GM12878 (cell line): ENCODE measurements at regions not wholly inside any gene's neighbourhood (a gene's known extent, or its start where the extent isn't known, plus 50 kb on each side); places are given as distances from the start of the nearest gene placed in this dataset.

ENCODE experiments used
- ATAC-seq: fragments of 200-7000 bp; cut with Tn5 transposase; 3 replicates; pipeline ENCODE4 v1.9.1; 2020; ENCODE audit warnings: mild to moderate bottlenecking, moderate library complexity
- BruUV-seq: library from RNA; stranded (reverse); fragments of 400-500 nt; replicated peaks from 2 replicates; lab custom pipeline; 2021; lab: Mats Ljungman, UMichigan
- CTCF ChIA-PET: fragments of 300-600 bp; sonication (Branson Sonifier 250); formaldehyde crosslinking; extraction: SDS; loops from one replicate; lab custom pipeline; 2021; ENCODE audit warnings: inconsistent platforms; lab: Yijun Ruan, JAX
- POLR2A ChIA-PET: fragments of 350-600 bp; formaldehyde crosslinking; extraction: SDS; loops from one replicate; lab custom pipeline; 2021; ENCODE audit warnings: inconsistent platforms; lab: Charles Lee
- RAD21 ChIA-PET: fragments of 300-600 bp; sonication (Branson Sonifier 250); formaldehyde crosslinking; loops from one replicate; lab custom pipeline; 2023; ENCODE audit warnings: antibody characterized with exemption; ENCODE audit not compliant: unreplicated experiment; lab: Charles Lee
- SMC1A ChIA-PET: fragments of 300-600 bp; sonication (Branson Sonifier 250); formaldehyde crosslinking; loops from one replicate; lab custom pipeline; 2023; ENCODE audit not compliant: unreplicated experiment, uncharacterized antibody; lab: Charles Lee
- DNase-seq: peaks from one replicate; pipeline ENCODE4 v3.0.0-alpha.2; 2011; ENCODE audit warnings: low read depth, low spot score
- FAIRE-seq: peaks from 3 replicates; lab custom pipeline; 2011; peaks lifted over from hg19 to GRCh38; lab: Jason Lieb, UNC
- H2AFZ ChIP-seq: 2 replicates; pipeline ENCODE4 v1.6.0; 2011; ENCODE audit warnings: low read depth, low read length, control low read depth; ENCODE audit not compliant: control insufficient read depth
- H3K27ac ChIP-seq: 2 replicates; pipeline ENCODE4 v1.5.1; 2011; ENCODE audit warnings: control low read depth; ENCODE audit not compliant: control insufficient read depth, insufficient read depth
- H3K27me3 ChIP-seq, 2 experiments: replicated peaks in 1 of 2; 2 replicates each; pipeline versions ENCODE4 v1.6.0 to v1.6.1; 2011; ENCODE audit warnings: low read length in 1 of 2; ENCODE audit not compliant: control insufficient read depth in 2 of 2, insufficient read depth in 2 of 2
- H3K36me3 ChIP-seq, 2 experiments: 2 replicates each; pipeline ENCODE4 v1.5.1; 2011; ENCODE audit warnings: low read length in 1 of 2; ENCODE audit not compliant: control insufficient read depth in 2 of 2, insufficient read depth in 2 of 2
- H3K4me1 ChIP-seq: 2 replicates; pipeline ENCODE4 v1.6.1; 2011; ENCODE audit warnings: mild to moderate bottlenecking, low read length, moderate library complexity, mixed read lengths; ENCODE audit not compliant: control insufficient read depth, insufficient read depth
- H3K4me2 ChIP-seq: 2 replicates; pipeline ENCODE4 v1.6.0; 2011; ENCODE audit warnings: control low read depth; ENCODE audit not compliant: control insufficient read depth, insufficient read depth
- H3K4me3 ChIP-seq: fragments of 200-600 bp; sonication (generic); 2 replicates; pipeline ENCODE4 v1.5.1; 2016
- H3K79me2 ChIP-seq: 2 replicates; pipeline ENCODE4 v1.6.0; 2011; ENCODE audit warnings: low read length; ENCODE audit not compliant: control insufficient read depth, insufficient read depth
- H3K9ac ChIP-seq: 2 replicates; pipeline ENCODE4 v1.8.0; 2011; ENCODE audit warnings: low read length, control low read depth, mixed read lengths; ENCODE audit not compliant: control insufficient read depth, insufficient read depth
- H3K9me3 ChIP-seq: replicated peaks from 3 replicates; pipeline ENCODE4 v1.5.1; 2011; ENCODE audit warnings: mild to moderate bottlenecking, low read length; ENCODE audit not compliant: control insufficient read depth, insufficient read depth
- H4K20me1 ChIP-seq: 2 replicates; pipeline ENCODE4 v1.6.0; 2011; ENCODE audit not compliant: control insufficient read depth, insufficient read depth
- CEBPB ChIP-seq, 2 experiments: fragments of 150-350 bp in 1 of 2; IDR thresholded peaks; 2 replicates each; pipeline ENCODE4 v1.6.1; 2012 to 2014; ENCODE audit warnings: low read depth in 2 of 2, low read length in 2 of 2, borderline replicate concordance in 1 of 2, inconsistent platforms in 1 of 2
- EP300 ChIP-seq, 2 experiments: fragments of 150-350 bp in 1 of 2; IDR thresholded peaks; 2 replicates each; pipeline ENCODE4 v1.6.1; 2011 to 2012; ENCODE audit warnings: low read depth in 2 of 2, low read length in 2 of 2, borderline replicate concordance in 1 of 2, improper control_type of control experiment in 1 of 2, inconsistent platforms in 1 of 2; ENCODE audit not compliant: control insufficient read depth in 1 of 2
- FOS ChIP-seq: IDR thresholded peaks from 3 replicates; pipeline ENCODE4 v1.6.1; 2011; ENCODE audit warnings: borderline replicate concordance; ENCODE audit not compliant: insufficient read length; ENCODE audit errors: extremely low read depth
- HDGF ChIP-seq: fragments of 450-650 bp; IDR thresholded peaks from 2 replicates; pipeline ENCODE4 v1.6.1; 2016; ENCODE audit warnings: antibody characterized with exemption
- IRF5 ChIP-seq: fragments of 450-650 bp; IDR thresholded peaks from 2 replicates; pipeline ENCODE4 v1.6.1; 2017; ENCODE audit warnings: borderline replicate concordance
- MEF2B ChIP-seq: fragments of 450-650 bp; IDR thresholded peaks from 2 replicates; pipeline ENCODE4 v1.6.1; 2018; ENCODE audit warnings: mild to moderate bottlenecking, moderate library complexity; ENCODE audit not compliant: partially characterized antibody, poor library complexity, severe bottlenecking
- MLLT1 ChIP-seq: fragments of 450-650 bp; IDR thresholded peaks from 2 replicates; pipeline ENCODE4 v1.6.1; 2016; ENCODE audit warnings: mild to moderate bottlenecking
- MXI1 ChIP-seq: fragments of 150-350 bp; IDR thresholded peaks from 2 replicates; pipeline ENCODE4 v1.6.1; 2011; ENCODE audit warnings: low read depth, mild to moderate bottlenecking, inconsistent platforms, low read length, improper control_type of control experiment
- NFIC ChIP-seq: IDR thresholded peaks from 2 replicates; pipeline ENCODE4 v1.6.1; 2012; ENCODE audit warnings: low read depth, mild to moderate bottlenecking, inconsistent platforms, low read length, moderate library complexity
- PAX8 ChIP-seq: fragments of 450-650 bp; IDR thresholded peaks from 2 replicates; pipeline ENCODE4 v1.6.1; 2017; ENCODE audit warnings: mild to moderate bottlenecking, moderate library complexity
- PML ChIP-seq: IDR thresholded peaks from 2 replicates; pipeline ENCODE4 v1.6.1; 2012; ENCODE audit warnings: low read length, inconsistent platforms
- POLR2AphosphoS5 ChIP-seq: IDR thresholded peaks from 2 replicates; pipeline ENCODE4 v1.6.1; 2011; ENCODE audit warnings: mild to moderate bottlenecking, low read length, inconsistent platforms
- SUZ12 ChIP-seq: fragments of 200-600 bp; sonication (generic); IDR thresholded peaks from one replicate; pipeline ENCODE4 v1.6.1; 2018; ENCODE audit warnings: antibody characterized with exemption, mild to moderate bottlenecking; ENCODE audit not compliant: unreplicated experiment
- TCF3 ChIP-seq: IDR thresholded peaks from 2 replicates; pipeline ENCODE4 v1.6.1; 2012; ENCODE audit warnings: low read depth, mild to moderate bottlenecking, low read length, borderline replicate concordance; ENCODE audit not compliant: insufficient read depth
- ZBTB33 ChIP-seq: fragments of 450-650 bp; IDR thresholded peaks from 2 replicates; pipeline ENCODE4 v1.6.1; 2017; ENCODE audit warnings: mild to moderate bottlenecking
- ZNF274 ChIP-seq: IDR thresholded peaks from one replicate; pipeline ENCODE4 v1.8.0; 2011; ENCODE audit not compliant: insufficient read length, insufficient read depth
- ZSCAN29 ChIP-seq: fragments of 450-650 bp; IDR thresholded peaks from 2 replicates; pipeline ENCODE4 v1.6.1; 2017; ENCODE audit warnings: mild to moderate bottlenecking, moderate library complexity
- WGBS: methylation state at CpG from one replicate; pipeline ENCODE4 v1.1.6; 2016; ENCODE audit warnings: low lambda C conversion rate; ENCODE audit not compliant: insufficient replicate concordance, insufficient coverage; ENCODE audit errors: missing lambda C conversion rate; 5-methylcytosine and 5-hydroxymethylcytosine counted together
- in situ Hi-C: fragments of 300-500 bp; cut with MboI; formaldehyde crosslinking; loops from 9 replicates; pipeline ENCODE4 v1.14.3; 2018; ENCODE audit warnings: mixed read lengths
- intact Hi-C: fragments of 100-400 bp; cut with micrococcal nuclease; formaldehyde crosslinking; loops from one replicate; pipeline ENCODE4 v1.14.2; 2022; ENCODE audit not compliant: unreplicated experiment

GRCh38 chr16:55240888-55241287 is 83.1 kb upstream of the IRX6 start:
- no peak overlapping the region for H3K27ac ChIP-seq
- no peaks in the 10 kb centered on the region for H3K36me3 ChIP-seq
- WGBS = 79% methylated on average over 7 of the region's 7 CpGs
- H3K27me3 ChIP-seq = no peaks in the 10 kb centered on the region
- no peak for TF ChIP-seq ZSCAN29
- no peak for TF ChIP-seq EP300 (IDR thresholded peaks at IDR 0.05; ENCODE audit: borderline replicate concordance in 1 of 2, control insufficient read depth in 1 of 2, low read depth in 2 of 2, low read length in 2 of 2)
- no peak for TF ChIP-seq NFIC
- no peak for TF ChIP-seq TCF3
- TF ChIP-seq PML = no peak
- no peak for TF ChIP-seq PAX8
- TF ChIP-seq MXI1 = no peak
- no peak for TF ChIP-seq CEBPB (IDR thresholded peaks at IDR 0.05; ENCODE audit: borderline replicate concordance in 1 of 2, low read depth in 2 of 2, low read length in 2 of 2)
- TF ChIP-seq POLR2AphosphoS5 = no peak
- TF ChIP-seq SUZ12 = no peak
- TF ChIP-seq HDGF = no peak
- TF ChIP-seq IRF5 = no peak
- TF ChIP-seq MEF2B = no peak
- no peak for TF ChIP-seq ZNF274
- no peak for TF ChIP-seq ZBTB33
- TF ChIP-seq MLLT1 = no peak
- TF ChIP-seq FOS = no peak
- DNase-seq (no peak), FAIRE-seq (no peak), ATAC-seq (no peak)
- ChIA-PET CTCF (no interaction called here), RAD21 (no interaction called here), POLR2A (no interaction called here), SMC1A (interaction anchor here (0.9 kb wide), 1 partner anchor 17 kb away, joined by 3 read pairs; no protein-coding TSS in a partner anchor)
- H4K20me1 ChIP-seq = no peaks in the 10 kb centered on the region
- H3K9ac ChIP-seq = no peak overlapping the region
- no peak overlapping the region for H2AFZ ChIP-seq
- no peak overlapping the region for H3K4me2 ChIP-seq
- no peaks in the 10 kb centered on the region for H3K9me3 ChIP-seq
- no peaks in the 10 kb centered on the region for H3K79me2 ChIP-seq
- intact Hi-C loops (no loop called here), in situ Hi-C loops (no loop called here)
- H3K4me3 ChIP-seq = no peak overlapping the region
- no TSS peak for BruUV-seq
- H3K4me1 ChIP-seq = no peaks in the 10 kb centered on the region
